AG09309 (cell line): ENCODE measurements at regions not wholly inside any gene's neighbourhood (a gene's known extent, or its start where the extent isn't known, plus 50 kb on each side); places are given as distances from the start of the nearest gene placed in this dataset.

Experiments used
- DNase-seq: peaks from one replicate; pipeline ENCODE4 v3.0.0-alpha.2; 2010; ENCODE audit warnings: low read depth
- H3K4me3 ChIP-seq: 2 replicates; pipeline ENCODE4 v1.5.1; 2011; ENCODE audit warnings: mild to moderate bottlenecking, low read depth, low read length, moderate library complexity; ENCODE audit not compliant: control insufficient read depth
- TF ChIP-seq, protein P1 (sequence below): IDR thresholded peaks from 2 replicates; pipeline ENCODE4 v1.5.1; 2011; ENCODE audit warnings: mild to moderate bottlenecking, low read depth, low read length, inconsistent platforms; ENCODE audit not compliant: insufficient read depth, control insufficient read depth; ENCODE audit errors: missing control alignments

DNA sequence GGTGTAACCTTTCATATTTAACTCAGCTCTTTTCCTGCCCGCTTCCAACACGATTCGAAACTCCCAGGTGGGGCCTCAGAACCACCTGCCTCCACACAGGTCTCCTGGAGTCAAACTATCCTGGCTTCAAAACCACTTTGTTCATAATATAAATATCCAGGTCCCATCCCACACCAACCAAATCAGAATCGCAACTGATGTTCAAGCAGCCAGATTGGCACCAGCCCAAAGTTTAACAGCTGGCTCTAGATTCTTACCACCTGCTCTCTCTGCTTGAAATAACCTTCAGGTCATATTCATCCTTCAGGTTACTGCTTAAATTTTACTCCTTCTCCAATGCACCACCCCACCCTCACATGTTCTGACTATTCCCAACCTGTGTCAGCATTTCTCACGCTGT, 231.4 kb upstream of the TRPM3 start:
- TF ChIP-seq, protein P1, sequence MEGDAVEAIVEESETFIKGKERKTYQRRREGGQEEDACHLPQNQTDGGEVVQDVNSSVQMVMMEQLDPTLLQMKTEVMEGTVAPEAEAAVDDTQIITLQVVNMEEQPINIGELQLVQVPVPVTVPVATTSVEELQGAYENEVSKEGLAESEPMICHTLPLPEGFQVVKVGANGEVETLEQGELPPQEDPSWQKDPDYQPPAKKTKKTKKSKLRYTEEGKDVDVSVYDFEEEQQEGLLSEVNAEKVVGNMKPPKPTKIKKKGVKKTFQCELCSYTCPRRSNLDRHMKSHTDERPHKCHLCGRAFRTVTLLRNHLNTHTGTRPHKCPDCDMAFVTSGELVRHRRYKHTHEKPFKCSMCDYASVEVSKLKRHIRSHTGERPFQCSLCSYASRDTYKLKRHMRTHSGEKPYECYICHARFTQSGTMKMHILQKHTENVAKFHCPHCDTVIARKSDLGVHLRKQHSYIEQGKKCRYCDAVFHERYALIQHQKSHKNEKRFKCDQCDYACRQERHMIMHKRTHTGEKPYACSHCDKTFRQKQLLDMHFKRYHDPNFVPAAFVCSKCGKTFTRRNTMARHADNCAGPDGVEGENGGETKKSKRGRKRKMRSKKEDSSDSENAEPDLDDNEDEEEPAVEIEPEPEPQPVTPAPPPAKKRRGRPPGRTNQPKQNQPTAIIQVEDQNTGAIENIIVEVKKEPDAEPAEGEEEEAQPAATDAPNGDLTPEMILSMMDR = no peak
- no peak for DNase-seq
- no peak overlapping the region for H3K4me3 ChIP-seq

DNA sequence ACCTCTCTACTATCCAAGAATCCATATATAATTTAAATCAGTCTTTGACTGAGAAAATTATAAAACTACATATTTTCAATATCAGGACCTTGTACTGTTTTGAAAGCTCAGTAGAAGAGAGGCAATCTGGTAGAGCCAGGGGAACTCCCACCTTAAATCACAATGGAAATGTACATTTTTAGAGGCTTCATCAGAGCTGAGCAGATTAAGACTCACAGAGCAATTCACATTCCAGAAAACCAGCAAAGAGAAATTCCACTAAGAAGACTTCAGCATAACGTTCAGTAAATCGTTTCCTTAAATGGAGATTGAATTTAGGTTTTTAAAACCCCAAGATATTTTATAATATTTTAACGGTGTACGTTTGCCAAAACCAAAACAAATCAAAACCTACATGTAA, 227.8 kb upstream of the TRPM3 start:
- peak; percentile 41 for DNase-seq
- TF ChIP-seq, protein P1 = no peak
- H3K4me3 ChIP-seq = no peak overlapping the region

DNA sequence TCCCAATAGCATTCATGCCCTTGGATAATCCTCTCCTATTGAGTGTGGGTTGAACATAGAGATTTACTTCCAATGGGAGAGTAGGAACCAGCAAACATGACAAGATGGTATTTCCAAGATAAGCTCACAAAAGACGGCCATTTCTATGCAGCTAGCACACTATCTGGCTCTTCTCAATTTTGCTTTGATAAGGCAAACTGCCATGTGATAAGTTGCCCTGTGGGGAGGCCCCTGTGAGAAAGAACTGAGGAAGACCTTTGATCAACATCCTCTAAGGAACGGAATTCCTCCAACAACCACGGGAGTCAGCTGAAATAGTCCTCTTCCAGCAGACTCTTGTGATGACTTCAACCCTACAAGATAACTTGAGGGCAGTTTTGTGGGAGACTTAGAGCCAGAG, 211.9 kb upstream of the TRPM3 start:
- no peak for DNase-seq
- TF ChIP-seq, protein P1 = no peak

DNA sequence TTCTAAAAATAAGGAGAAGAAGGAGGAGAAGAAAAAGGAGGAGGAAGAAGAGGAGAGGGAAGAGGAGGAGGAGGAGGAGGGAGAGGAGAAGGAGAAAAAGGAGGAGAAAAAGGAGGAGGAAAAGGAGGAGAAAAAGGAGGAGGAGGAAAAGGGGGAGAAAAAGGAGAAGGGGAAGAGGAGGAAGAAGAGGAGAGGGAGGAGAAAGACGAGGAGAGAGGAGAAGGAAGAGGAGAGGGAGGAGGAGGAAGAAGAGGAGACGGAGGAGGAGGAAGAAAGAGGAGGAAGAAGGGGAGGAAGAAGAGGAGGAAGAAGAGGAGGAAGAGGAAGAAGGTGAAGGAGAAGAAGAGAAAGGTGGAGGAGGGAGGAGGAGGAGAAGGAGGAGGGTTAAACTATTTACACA, 210.2 kb upstream of the TRPM3 start:
- no peak overlapping the region for H3K4me3 ChIP-seq
- TF ChIP-seq, protein P1 = no peak
- DNase-seq = no peak

More for the DNA sequence above, 211.9 kb upstream of the TRPM3 start:
- no peak overlapping the region for H3K4me3 ChIP-seq

DNA sequence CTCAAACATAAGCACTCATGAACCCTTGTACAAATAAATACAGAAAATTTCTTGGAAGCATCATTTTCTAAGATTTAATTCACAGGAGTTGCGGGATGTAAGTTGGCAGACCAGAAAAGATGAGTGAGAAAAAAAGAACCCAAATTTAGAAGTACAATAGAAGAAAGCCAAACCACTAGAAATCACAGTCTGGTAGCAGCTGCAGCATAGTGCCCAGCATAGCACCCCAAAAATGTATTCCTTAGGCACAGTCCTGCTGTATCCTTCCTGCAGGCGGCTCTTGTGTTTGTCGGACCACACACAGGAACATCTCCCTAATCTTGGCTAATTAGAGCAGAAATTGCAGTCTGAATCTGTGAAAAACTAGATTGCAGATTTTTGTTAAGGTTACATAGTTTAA, 208.5 kb upstream of the TRPM3 start:
- no peak overlapping the region for H3K4me3 ChIP-seq
- TF ChIP-seq, protein P1 = no peak
- no peak for DNase-seq

DNA sequence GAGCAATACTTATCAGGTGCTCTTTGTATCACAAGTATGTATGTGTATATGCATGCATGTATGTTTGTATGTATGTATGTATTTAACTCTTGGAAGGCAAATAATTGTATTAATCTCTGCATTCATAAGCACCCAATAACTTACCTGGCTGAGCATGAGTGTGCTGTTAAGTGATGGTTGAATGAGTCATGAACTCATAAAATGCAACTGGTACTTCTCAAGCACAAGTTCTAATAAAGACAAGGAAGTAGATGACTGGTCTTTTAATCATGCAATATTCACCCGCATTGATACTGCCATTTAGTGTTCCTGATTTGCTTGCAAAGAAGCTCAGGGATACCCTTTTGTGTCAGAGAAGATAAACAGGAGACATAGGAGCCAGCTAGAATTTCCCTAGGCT, 204.9 kb upstream of the TRPM3 start:
- no peak for DNase-seq
- H3K4me3 ChIP-seq = no peak overlapping the region
- TF ChIP-seq, protein P1 = no peak

DNA sequence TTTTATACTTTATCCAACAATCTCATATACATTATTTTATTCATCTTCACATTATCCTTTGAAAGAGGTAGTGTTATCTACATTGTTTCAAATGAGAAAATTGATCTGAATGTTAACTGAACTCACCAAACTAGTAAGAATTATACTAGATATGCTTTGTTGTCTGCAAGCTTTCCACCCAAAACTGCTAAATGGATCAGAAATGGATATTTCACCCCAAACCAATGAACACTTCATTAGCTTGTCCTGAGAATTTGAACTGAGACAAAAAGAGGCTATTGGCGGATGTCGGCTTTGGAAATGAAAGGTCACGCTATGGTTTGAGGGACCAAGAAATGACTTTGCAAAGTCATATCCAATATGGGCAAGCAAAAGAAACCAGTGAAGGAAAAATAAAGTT, 201.9 kb upstream of the TRPM3 start:
- TF ChIP-seq, protein P1 = no peak
- DNase-seq = no peak
- H3K4me3 ChIP-seq = no peak overlapping the region
